Loucy (cell line): ENCODE measurements at regions not wholly inside any gene's neighbourhood (a gene's known extent, or its start where the extent isn't known, plus 50 kb on each side); places are given as distances from the start of the nearest gene placed in this dataset.
"Not testable (repeated sequence)": the region's sequence is repeated elsewhere in the genome, so short reads cannot be mapped to it uniquely, and the experiment has no call there.

Experiments used
- EZH2phosphoT487 ChIP-seq: fragments of 200-600 bp; IDR thresholded peaks from 2 replicates; pipeline ENCODE4 v1.6.1; 2018; ENCODE audit warnings: antibody characterized with exemption, mild to moderate bottlenecking, moderate library complexity, borderline replicate concordance
- TF ChIP-seq, protein P1 (sequence below): fragments of 200-600 bp; sonication (generic); conservative IDR thresholded peaks from 2 replicates; pipeline ENCODE4 v1.5.1; 2014; ENCODE audit warnings: mild to moderate bottlenecking, antibody characterized with exemption, low read length

DNA sequence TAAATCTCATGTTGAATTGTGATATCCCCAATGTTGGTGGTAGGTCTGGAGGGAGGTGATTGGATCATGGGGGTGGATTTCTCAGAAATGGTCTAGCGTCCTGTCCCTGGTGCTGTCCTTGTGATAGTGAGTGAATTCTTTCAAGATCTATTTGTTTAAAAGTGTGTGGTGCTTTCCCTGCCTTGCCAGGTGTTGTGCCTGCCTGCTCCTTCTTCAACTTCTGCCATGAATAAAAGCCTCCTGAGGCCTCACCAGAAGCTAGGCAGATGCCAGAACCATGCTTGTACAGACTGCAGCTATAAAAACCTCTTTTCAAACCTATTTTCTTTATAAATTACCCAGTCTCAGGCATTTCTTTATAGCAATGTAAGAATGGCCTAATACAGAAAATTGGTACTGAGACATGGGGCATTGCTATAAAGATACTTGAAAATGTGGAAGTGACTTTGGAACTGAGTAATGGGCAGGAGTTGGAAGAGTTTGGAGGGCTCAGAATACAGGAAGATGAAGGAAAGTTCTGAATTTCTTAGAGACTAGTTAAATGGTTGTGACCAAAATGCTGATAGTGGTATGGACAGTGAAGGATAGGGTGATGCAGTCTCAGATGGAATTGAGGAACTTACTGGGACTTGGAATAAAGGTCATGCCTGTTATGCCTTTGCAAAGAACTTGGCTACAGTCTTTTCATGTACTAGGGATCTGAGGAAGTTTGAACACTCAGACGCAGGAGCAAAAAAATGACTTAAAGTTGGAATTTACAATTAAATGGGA is 1514.6 kb upstream of the TPTE start:
- TF ChIP-seq, protein P1, sequence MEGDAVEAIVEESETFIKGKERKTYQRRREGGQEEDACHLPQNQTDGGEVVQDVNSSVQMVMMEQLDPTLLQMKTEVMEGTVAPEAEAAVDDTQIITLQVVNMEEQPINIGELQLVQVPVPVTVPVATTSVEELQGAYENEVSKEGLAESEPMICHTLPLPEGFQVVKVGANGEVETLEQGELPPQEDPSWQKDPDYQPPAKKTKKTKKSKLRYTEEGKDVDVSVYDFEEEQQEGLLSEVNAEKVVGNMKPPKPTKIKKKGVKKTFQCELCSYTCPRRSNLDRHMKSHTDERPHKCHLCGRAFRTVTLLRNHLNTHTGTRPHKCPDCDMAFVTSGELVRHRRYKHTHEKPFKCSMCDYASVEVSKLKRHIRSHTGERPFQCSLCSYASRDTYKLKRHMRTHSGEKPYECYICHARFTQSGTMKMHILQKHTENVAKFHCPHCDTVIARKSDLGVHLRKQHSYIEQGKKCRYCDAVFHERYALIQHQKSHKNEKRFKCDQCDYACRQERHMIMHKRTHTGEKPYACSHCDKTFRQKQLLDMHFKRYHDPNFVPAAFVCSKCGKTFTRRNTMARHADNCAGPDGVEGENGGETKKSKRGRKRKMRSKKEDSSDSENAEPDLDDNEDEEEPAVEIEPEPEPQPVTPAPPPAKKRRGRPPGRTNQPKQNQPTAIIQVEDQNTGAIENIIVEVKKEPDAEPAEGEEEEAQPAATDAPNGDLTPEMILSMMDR, result not testable (repeated sequence)
- not testable (repeated sequence) for TF ChIP-seq EZH2phosphoT487
